ENCODE measurements at regions not wholly inside any gene's neighbourhood (a gene's known extent, or its start where the extent isn't known, plus 50 kb on each side); places are given as distances from the start of the nearest gene placed in this dataset.

DNA sequence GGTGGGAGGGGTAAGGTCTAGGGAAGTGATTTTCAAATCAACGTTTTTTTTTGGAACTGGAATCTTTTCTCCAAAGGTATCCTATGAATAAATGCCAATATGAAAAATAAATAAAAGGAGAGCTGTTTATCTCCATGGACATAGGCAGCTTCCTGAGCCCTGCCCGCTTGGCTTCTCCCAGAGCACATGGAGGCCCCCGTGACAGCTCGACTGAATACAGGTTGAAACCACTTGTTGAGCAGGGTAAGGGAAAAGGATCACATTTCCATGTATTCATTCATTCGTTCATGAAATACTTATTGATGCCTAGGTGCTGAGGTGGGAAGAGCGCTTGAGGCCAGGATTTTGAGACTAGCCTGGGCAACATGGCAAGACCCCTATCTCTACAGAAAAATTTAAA lies 64.8 kb downstream of the MARCHF4 start:
- Histone ChIP-seq H4K20me1 (ENCODE audit: control insufficient read depth, insufficient read depth, low read length, poor library complexity, severe bottlenecking) (no peaks in the 10 kb centered on the region), H3K27me3 (replicated peaks in 1 of 4; ENCODE audit: control extremely low read depth in 1 of 4, control insufficient read depth in 3 of 4, insufficient read depth in 4 of 4, low read length in 3 of 4) (peaks cover 0 to 2% (median 0%) of the 10 kb centered on the region in 4 experiments), H2AFZ (ENCODE audit: insufficient read depth, low read depth, low read length, poor library complexity, severe bottlenecking) (no peak overlapping the region), H3K4me2 (replicated peaks; ENCODE audit: low read depth, low read length, poor library complexity, severe bottlenecking) (no peak overlapping the region), H3K9me3 (ENCODE audit: control extremely low read depth in 1 of 3, control insufficient read depth in 2 of 3, insufficient read depth in 1 of 3, low read length in 2 of 3) (no peaks in the 10 kb centered on the region), H3K4me1 (ENCODE audit: control insufficient read depth in 2 of 2, insufficient read depth in 2 of 2, low read length in 2 of 2) (no peaks in the 10 kb centered on the region), H3K27ac (ENCODE audit: low read length in 2 of 2) (no peak overlapping the region), H3K9ac (ENCODE audit: low read length) (no peak overlapping the region), H3K36me3 (replicated peaks in 1 of 2; ENCODE audit: control extremely low read depth in 1 of 2, control insufficient read depth in 1 of 2, extremely low read depth in 1 of 2, insufficient read depth in 2 of 2, low read length in 1 of 2) (no peaks in the 10 kb centered on the region), H3K4me3 (ENCODE audit: control extremely low read depth in 1 of 5, extremely low read depth in 1 of 5, insufficient read depth in 1 of 5, low read depth in 2 of 5, low read length in 4 of 5) (no peak overlapping the region), H3K79me2 (ENCODE audit: control insufficient read depth, insufficient read depth, low read length) (no peaks in the 10 kb centered on the region)
- DNase-seq (no peak), ATAC-seq (ENCODE audit: low read depth) (no peak)
- TF ChIP-seq, protein P1, sequence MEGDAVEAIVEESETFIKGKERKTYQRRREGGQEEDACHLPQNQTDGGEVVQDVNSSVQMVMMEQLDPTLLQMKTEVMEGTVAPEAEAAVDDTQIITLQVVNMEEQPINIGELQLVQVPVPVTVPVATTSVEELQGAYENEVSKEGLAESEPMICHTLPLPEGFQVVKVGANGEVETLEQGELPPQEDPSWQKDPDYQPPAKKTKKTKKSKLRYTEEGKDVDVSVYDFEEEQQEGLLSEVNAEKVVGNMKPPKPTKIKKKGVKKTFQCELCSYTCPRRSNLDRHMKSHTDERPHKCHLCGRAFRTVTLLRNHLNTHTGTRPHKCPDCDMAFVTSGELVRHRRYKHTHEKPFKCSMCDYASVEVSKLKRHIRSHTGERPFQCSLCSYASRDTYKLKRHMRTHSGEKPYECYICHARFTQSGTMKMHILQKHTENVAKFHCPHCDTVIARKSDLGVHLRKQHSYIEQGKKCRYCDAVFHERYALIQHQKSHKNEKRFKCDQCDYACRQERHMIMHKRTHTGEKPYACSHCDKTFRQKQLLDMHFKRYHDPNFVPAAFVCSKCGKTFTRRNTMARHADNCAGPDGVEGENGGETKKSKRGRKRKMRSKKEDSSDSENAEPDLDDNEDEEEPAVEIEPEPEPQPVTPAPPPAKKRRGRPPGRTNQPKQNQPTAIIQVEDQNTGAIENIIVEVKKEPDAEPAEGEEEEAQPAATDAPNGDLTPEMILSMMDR (IDR thresholded peaks at IDR 0.05) = no peak
- TF ChIP-seq EZH2 (IDR thresholded peaks at IDR 0.05; ENCODE audit: borderline replicate concordance, insufficient read depth, low read depth, low read length, poor library complexity, severe bottlenecking) = no peak
- ChIA-PET POLR2A (no interaction called here), CTCF (no interaction called here)
- H3K4me3 Mint-ChIP-seq = no peak overlapping the region
- intact Hi-C loops (cut with micrococcal nuclease) = no loop called here
- no peaks in the 10 kb centered on the region for H3K9me3 Mint-ChIP-seq (ENCODE audit: insufficient read depth)
- H3K4me1 Mint-ChIP-seq = no peaks in the 10 kb centered on the region
- H3K27me3 Mint-ChIP-seq = peaks cover 13% of the 10 kb centered on the region
- 100% methylated on average over 3 of the region's 6 CpGs for WGBS (ENCODE audit: insufficient coverage)
- no peak overlapping the region for H3K27ac Mint-ChIP-seq

DNA sequence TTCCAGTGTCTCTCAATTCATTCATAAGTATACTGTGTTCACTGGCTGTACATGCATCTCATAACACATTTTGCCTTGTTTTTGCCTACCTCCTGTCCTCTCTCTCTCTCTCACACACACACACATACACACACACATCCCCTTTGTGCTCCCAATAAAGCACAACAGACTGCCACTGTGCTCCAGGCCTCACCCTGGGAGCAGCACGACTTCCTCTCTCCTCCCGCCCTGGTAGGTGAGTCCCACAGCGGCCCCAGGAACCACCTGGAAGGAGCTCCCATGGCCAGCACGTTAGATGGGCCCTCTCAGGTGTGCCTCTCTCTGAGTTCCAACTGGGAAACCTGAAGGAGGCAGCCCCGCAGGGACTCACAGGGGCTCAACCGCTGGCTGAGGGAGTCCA lies 65.4 kb downstream of the MARCHF4 start:
- intact Hi-C loops (cut with micrococcal nuclease) = no loop called here
- Histone ChIP-seq H3K4me3 (ENCODE audit: control extremely low read depth in 1 of 5, extremely low read depth in 1 of 5, insufficient read depth in 1 of 5, low read depth in 2 of 5, low read length in 4 of 5) (no peak overlapping the region), H2AFZ (ENCODE audit: insufficient read depth, low read depth, low read length, poor library complexity, severe bottlenecking) (no peak overlapping the region), H3K9me3 (ENCODE audit: control extremely low read depth in 1 of 3, control insufficient read depth in 2 of 3, insufficient read depth in 1 of 3, low read length in 2 of 3) (no peaks in the 10 kb centered on the region), H3K4me2 (replicated peaks; ENCODE audit: low read depth, low read length, poor library complexity, severe bottlenecking) (no peak overlapping the region), H3K27ac (ENCODE audit: low read length in 2 of 2) (no peak overlapping the region), H3K9ac (ENCODE audit: low read length) (no peak overlapping the region), H3K79me2 (ENCODE audit: control insufficient read depth, insufficient read depth, low read length) (no peaks in the 10 kb centered on the region), H3K27me3 (replicated peaks in 1 of 4; ENCODE audit: control extremely low read depth in 1 of 4, control insufficient read depth in 3 of 4, insufficient read depth in 4 of 4, low read length in 3 of 4) (peaks cover 0 to 2% (median 0%) of the 10 kb centered on the region in 4 experiments), H3K4me1 (ENCODE audit: control insufficient read depth in 2 of 2, insufficient read depth in 2 of 2, low read length in 2 of 2) (no peaks in the 10 kb centered on the region), H3K36me3 (replicated peaks in 1 of 2; ENCODE audit: control extremely low read depth in 1 of 2, control insufficient read depth in 1 of 2, extremely low read depth in 1 of 2, insufficient read depth in 2 of 2, low read length in 1 of 2) (no peaks in the 10 kb centered on the region), H4K20me1 (ENCODE audit: control insufficient read depth, insufficient read depth, low read length, poor library complexity, severe bottlenecking) (no peaks in the 10 kb centered on the region)
- CTCF ChIA-PET = no interaction called here
- Mint-ChIP-seq H3K27ac (no peak overlapping the region), H3K9me3 (ENCODE audit: insufficient read depth) (no peaks in the 10 kb centered on the region), H3K4me3 (no peak overlapping the region), H3K4me1 (no peaks in the 10 kb centered on the region), H3K27me3 (peaks cover 13% of the 10 kb centered on the region)
- POLR2A ChIA-PET = no interaction called here
- WGBS (ENCODE audit: insufficient coverage) = 27% methylated on average over 5 of the region's 6 CpGs
- DNase-seq (no peak), ATAC-seq (ENCODE audit: low read depth) (no peak)
- TF ChIP-seq, protein P1 (IDR thresholded peaks at IDR 0.05) = no peak
- TF ChIP-seq EZH2 (IDR thresholded peaks at IDR 0.05; ENCODE audit: borderline replicate concordance, insufficient read depth, low read depth, low read length, poor library complexity, severe bottlenecking) = no peak

Measured in B cell (primary cell).